ENCODE measurements at regions not wholly inside any gene's neighbourhood (a gene's known extent, or its start where the extent isn't known, plus 50 kb on each side); places are given as distances from the start of the nearest gene placed in this dataset.

- TF ChIP-seq CTCF (IDR thresholded peaks at IDR 0.05) = no peak
- no peak for TF ChIP-seq POLR2A (IDR thresholded peaks at IDR 0.05)
Measured at GRCh38 chr4:156190615-156191014, 236.9 kb upstream of the CTSO start.

Data from gastroesophageal sphincter (tissue), 3 donors.